ENCODE measurements at regions not wholly inside any gene's neighbourhood (a gene's known extent, or its start where the extent isn't known, plus 50 kb on each side); places are given as distances from the start of the nearest gene placed in this dataset.

DNA sequence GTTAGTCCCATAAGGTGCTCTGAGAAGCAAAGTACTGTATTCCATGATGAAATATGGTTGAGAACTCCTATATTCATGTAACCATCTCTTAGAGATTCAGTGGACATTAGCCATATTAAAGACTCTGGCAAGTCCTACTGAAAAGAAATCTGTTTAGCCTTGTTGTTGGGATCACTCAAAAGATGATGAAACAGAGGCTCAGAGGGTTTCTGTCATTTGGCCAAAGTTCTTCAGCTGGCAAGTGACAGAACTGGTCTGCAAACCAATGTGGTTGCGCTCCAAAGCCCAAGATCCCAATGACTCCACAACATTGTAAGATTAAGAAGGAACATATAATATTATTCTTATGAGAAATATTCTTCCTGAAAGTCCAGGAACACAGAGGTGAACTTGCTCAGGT lies 462.9 kb downstream of the ACTL7B start:
- TF ChIP-seq POLR2A (IDR thresholded peaks at IDR 0.05; ENCODE audit: low read length), result no peak
- no peak for TF ChIP-seq GATA1 (IDR thresholded peaks at IDR 0.05; ENCODE audit: low read depth, low read length)

Measured in erythroblast (primary cell).